ENCODE measurements at regions not wholly inside any gene's neighbourhood (a gene's known extent, or its start where the extent isn't known, plus 50 kb on each side); places are given as distances from the start of the nearest gene placed in this dataset.

GRCh38 chr2:76572981-76573380 lies 862.3 kb upstream of the GCFC2 start:
- no peak for DNase-seq

GRCh38 chr2:76569819-76570218 lies 859.1 kb upstream of the GCFC2 start:
- DNase-seq: no peak

- DNase-seq: no peak
Measured at GRCh38 chr2:76567478-76567877, 856.8 kb upstream of the GCFC2 start.

GRCh38 chr2:76564734-76565133 lies 854.0 kb upstream of the GCFC2 start:
- DNase-seq: no peak

- DNase-seq: no peak
Measured at GRCh38 chr2:76563730-76564129, 853.0 kb upstream of the GCFC2 start.

- no peak for DNase-seq
Measured at GRCh38 chr2:76558157-76558556, 847.4 kb upstream of the GCFC2 start.

- DNase-seq: no peak
Measured at GRCh38 chr2:76556018-76556417, 845.3 kb upstream of the GCFC2 start.

- DNase-seq: no peak
Measured at GRCh38 chr2:76546207-76546606, 835.5 kb upstream of the GCFC2 start.

- DNase-seq: no peak
Measured at GRCh38 chr2:76544901-76545300, 834.2 kb upstream of the GCFC2 start.

GRCh38 chr2:76517574-76517909 lies 806.8 kb upstream of the GCFC2 start:
- no peak for DNase-seq

GRCh38 chr2:76516861-76517573 lies 806.3 kb upstream of the GCFC2 start:
- no peak for DNase-seq

GRCh38 chr2:76512201-76512820 lies 801.6 kb upstream of the GCFC2 start:
- DNase-seq: no peak

GRCh38 chr2:76506538-76506937 lies 795.8 kb upstream of the GCFC2 start:
- DNase-seq: no peak

GRCh38 chr2:76501641-76502040 lies 790.9 kb upstream of the GCFC2 start:
- no peak for DNase-seq

- DNase-seq: no peak
Measured at GRCh38 chr2:76498360-76498759, 787.6 kb upstream of the GCFC2 start.

GRCh38 chr2:76491503-76491902 lies 780.8 kb upstream of the GCFC2 start:
- DNase-seq: no peak

- no peak for DNase-seq
Measured at GRCh38 chr2:76478266-76479035, 767.7 kb upstream of the GCFC2 start.

- no peak for DNase-seq
Measured at GRCh38 chr2:76472946-76473345, 762.2 kb upstream of the GCFC2 start.

- DNase-seq: no peak
Measured at GRCh38 chr2:76469066-76469465, 758.4 kb upstream of the GCFC2 start.

GRCh38 chr2:76467326-76467725 lies 756.6 kb upstream of the GCFC2 start:
- no peak for DNase-seq

GRCh38 chr2:76464310-76464709 lies 753.6 kb upstream of the GCFC2 start:
- DNase-seq: no peak

GRCh38 chr2:76461431-76461830 lies 750.7 kb upstream of the GCFC2 start:
- no peak for DNase-seq

- DNase-seq: no peak
Measured at GRCh38 chr2:76455910-76456309, 745.2 kb upstream of the GCFC2 start.

- DNase-seq: no peak
Measured at GRCh38 chr2:76450024-76450475, 739.3 kb upstream of the GCFC2 start.
